ENCODE measurements at regions not wholly inside any gene's neighbourhood (a gene's known extent, or its start where the extent isn't known, plus 50 kb on each side); places are given as distances from the start of the nearest gene placed in this dataset.

- Mint-ChIP-seq H3K27ac (no peak overlapping the region), H3K9me3 (no peaks in the 10 kb centered on the region), H3K36me3 (no peaks in the 10 kb centered on the region)
- DNase-seq (ENCODE audit: low spot score in 2 of 2) (no peak), ATAC-seq (no peak)
These were observed 58.5 kb upstream of the FGGY start for GRCh38 chr1:59238333-59238934.

- Mint-ChIP-seq H3K27ac (no peak overlapping the region), H3K9me3 (no peaks in the 10 kb centered on the region), H3K36me3 (no peaks in the 10 kb centered on the region)
- DNase-seq (ENCODE audit: low spot score in 2 of 2) (no peak), ATAC-seq (no peak)
These were observed 57.9 kb upstream of the FGGY start for GRCh38 chr1:59238993-59239392.

- ATAC-seq: no peak
- Mint-ChIP-seq H3K9me3 (peaks cover 8 to 10% of the 10 kb centered on the region in 2 donors), H3K36me3 (peaks cover 6 to 12% of the 10 kb centered on the region in 2 donors), H3K27ac (no peak overlapping the region)
- DNase-seq (ENCODE audit: low spot score in 2 of 2): no peak
These were observed 55.0 kb upstream of the FGGY start for GRCh38 chr1:59241909-59242308.

- peaks cover 8 to 10% of the 10 kb centered on the region in 2 donors for H3K9me3 Mint-ChIP-seq
- no peak overlapping the region for H3K27ac Mint-ChIP-seq
- ATAC-seq (no peak), DNase-seq (ENCODE audit: low spot score in 2 of 2) (no peak)
- peaks cover 8 to 15% of the 10 kb centered on the region in 2 donors for H3K36me3 Mint-ChIP-seq
These were observed 54.5 kb upstream of the FGGY start for GRCh38 chr1:59242370-59242769.

GRCh38 chr1:59243550-59243949 is 53.3 kb upstream of the FGGY start:
- no peak overlapping the region for H3K27ac Mint-ChIP-seq
- no peak for DNase-seq (ENCODE audit: low spot score in 2 of 2)
- H3K9me3 Mint-ChIP-seq: peaks cover 8 to 10% of the 10 kb centered on the region in 2 donors
- H3K36me3 Mint-ChIP-seq: peaks cover 8 to 15% of the 10 kb centered on the region in 2 donors
- no peak for ATAC-seq

- ATAC-seq: no peak
- Mint-ChIP-seq H3K27ac (no peak overlapping the region), H3K9me3 (peaks cover 8 to 10% of the 10 kb centered on the region in 2 donors), H3K36me3 (peaks cover 8 to 15% of the 10 kb centered on the region in 2 donors)
- DNase-seq (ENCODE audit: low spot score in 2 of 2): no peak
These were observed 52.9 kb upstream of the FGGY start for GRCh38 chr1:59243978-59244377.

GRCh38 chr1:59244891-59245290 is 52.0 kb upstream of the FGGY start:
- Mint-ChIP-seq H3K9me3 (peaks cover 8 to 10% of the 10 kb centered on the region in 2 donors), H3K36me3 (peaks cover 8 to 15% of the 10 kb centered on the region in 2 donors), H3K27ac (no peak overlapping the region)
- ATAC-seq: no peak
- no peak for DNase-seq (ENCODE audit: low spot score in 2 of 2)
